K562 (cell line): ENCODE measurements at regions not wholly inside any gene's neighbourhood (a gene's known extent, or its start where the extent isn't known, plus 50 kb on each side); places are given as distances from the start of the nearest gene placed in this dataset.

ENCODE experiments used
- CBX2 ChIP-seq: fragments of 200-600 bp; sonication (generic); IDR thresholded peaks from one replicate; pipeline ENCODE4 v1.6.1; 2012; ENCODE audit warnings: mild to moderate bottlenecking, low read length, inconsistent platforms; ENCODE audit not compliant: insufficient read depth, poor library complexity, severe bottlenecking
- ESRRA ChIP-seq: fragments of 450-650 bp; IDR thresholded peaks from 2 replicates; pipeline ENCODE4 v1.6.1; 2014; ENCODE audit warnings: low read depth, mild to moderate bottlenecking, moderate library complexity, borderline replicate concordance
- ETV5 ChIP-seq: sonication (generic); formaldehyde crosslinking; IDR thresholded peaks from 2 replicates; pipeline ENCODE4 v1.4.0; 2020; ENCODE audit warnings: low read depth, mild to moderate bottlenecking, missing genetic modification reagents
- GATAD2B ChIP-seq: fragments of 450-650 bp; IDR thresholded peaks from 2 replicates; pipeline ENCODE4 v1.6.1; 2017; ENCODE audit warnings: mild to moderate bottlenecking, borderline replicate concordance
- MCM5 ChIP-seq: fragments of 450-650 bp; IDR thresholded peaks from 2 replicates; pipeline ENCODE4 v1.6.1; 2016; ENCODE audit warnings: low read depth
- MXI1 ChIP-seq: IDR thresholded peaks from 2 replicates; pipeline ENCODE4 v1.6.1; 2011; ENCODE audit warnings: low read depth, mild to moderate bottlenecking, improper control_type of control experiment, low read length
- NCOR1 ChIP-seq: fragments of 450-650 bp; IDR thresholded peaks from 2 replicates; pipeline ENCODE4 v1.6.1; 2016; ENCODE audit warnings: mild to moderate bottlenecking, moderate library complexity
- NFATC3 ChIP-seq: fragments of 450-650 bp; IDR thresholded peaks from 2 replicates; pipeline ENCODE4 v1.6.1; 2017; ENCODE audit warnings: mild to moderate bottlenecking
- TCF7L2 ChIP-seq: fragments of 150-350 bp; IDR thresholded peaks from 2 replicates; pipeline ENCODE4 v1.6.1; 2016; ENCODE audit warnings: low read depth, mild to moderate bottlenecking, low read length, moderate library complexity
- ZBTB7A ChIP-seq: IDR thresholded peaks from 2 replicates; pipeline ENCODE4 v1.6.1; 2011; ENCODE audit warnings: low read depth, mild to moderate bottlenecking, low read length, moderate library complexity, borderline replicate concordance; ENCODE audit not compliant: control insufficient read depth
- ZNF239 ChIP-seq: fragments of 250-450 bp; sonication (Bioruptor Pico); IDR thresholded peaks from 2 replicates; pipeline ENCODE4 v1.4.0; 2020; ENCODE audit warnings: mild to moderate bottlenecking
- TF ChIP-seq, protein P1 (sequence below): fragments of 150-350 bp; IDR thresholded peaks from 2 replicates; pipeline ENCODE4 v1.6.1; 2014; ENCODE audit warnings: low read depth, mild to moderate bottlenecking, low read length, borderline replicate concordance
- TF ChIP-seq, protein P2 (sequence below): fragments of 250-450 bp; sonication (Bioruptor Pico); IDR thresholded peaks from 2 replicates; pipeline ENCODE4 v1.5.0; 2021; ENCODE audit warnings: mild to moderate bottlenecking, borderline replicate concordance
- TF ChIP-seq, protein P3 (sequence below): fragments of 450-650 bp; formaldehyde crosslinking; IDR thresholded peaks from 2 replicates; pipeline ENCODE4 v1.4.0; 2020; ENCODE audit warnings: mild to moderate bottlenecking

DNA sequence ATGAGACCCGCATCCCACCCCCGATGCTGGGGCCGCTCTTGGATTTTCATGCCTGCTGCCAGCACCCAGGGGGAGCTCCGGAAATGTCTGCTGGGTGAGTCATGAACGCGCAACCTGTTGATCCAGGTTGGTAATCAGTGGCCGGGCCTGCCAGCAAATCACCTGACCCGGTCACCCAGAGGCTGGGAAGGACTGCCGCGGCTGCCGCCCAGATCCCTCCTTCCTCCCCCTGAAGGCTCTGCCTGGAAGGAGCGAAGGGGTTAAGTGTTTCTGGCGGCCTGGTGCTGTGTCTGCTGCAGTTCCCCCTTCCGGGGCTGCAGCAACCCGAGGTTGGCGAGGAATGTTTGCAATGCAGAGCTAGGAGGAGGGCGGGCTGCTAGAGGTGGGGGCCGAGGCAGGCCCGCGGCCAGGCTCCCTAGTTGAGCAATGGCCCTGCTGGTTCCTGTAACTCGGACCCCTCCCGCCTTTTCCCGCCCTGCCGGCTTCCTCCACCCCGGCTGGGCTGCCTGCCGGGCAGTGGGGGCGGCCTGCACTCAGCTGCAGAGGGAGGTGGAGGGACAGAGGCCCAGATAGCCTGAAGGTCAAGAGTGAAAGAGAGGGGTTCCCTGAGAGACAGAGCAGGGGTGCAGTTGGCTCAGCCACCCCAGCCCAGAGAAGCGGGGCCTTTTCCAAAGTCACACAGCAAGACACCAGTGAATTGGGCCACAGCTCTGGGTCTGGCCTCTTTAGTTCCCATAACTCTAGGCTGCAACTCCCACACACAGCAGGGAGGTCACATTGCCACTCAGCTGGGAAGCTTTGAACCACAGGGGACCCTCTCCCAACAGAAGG is 156.3 kb upstream of the IER5L start (continued):
- TF ChIP-seq ZBTB7A, result 0 out of 2 replicates have a peak, but pooled peaks have one; percentile 40
- TF ChIP-seq, protein P1, sequence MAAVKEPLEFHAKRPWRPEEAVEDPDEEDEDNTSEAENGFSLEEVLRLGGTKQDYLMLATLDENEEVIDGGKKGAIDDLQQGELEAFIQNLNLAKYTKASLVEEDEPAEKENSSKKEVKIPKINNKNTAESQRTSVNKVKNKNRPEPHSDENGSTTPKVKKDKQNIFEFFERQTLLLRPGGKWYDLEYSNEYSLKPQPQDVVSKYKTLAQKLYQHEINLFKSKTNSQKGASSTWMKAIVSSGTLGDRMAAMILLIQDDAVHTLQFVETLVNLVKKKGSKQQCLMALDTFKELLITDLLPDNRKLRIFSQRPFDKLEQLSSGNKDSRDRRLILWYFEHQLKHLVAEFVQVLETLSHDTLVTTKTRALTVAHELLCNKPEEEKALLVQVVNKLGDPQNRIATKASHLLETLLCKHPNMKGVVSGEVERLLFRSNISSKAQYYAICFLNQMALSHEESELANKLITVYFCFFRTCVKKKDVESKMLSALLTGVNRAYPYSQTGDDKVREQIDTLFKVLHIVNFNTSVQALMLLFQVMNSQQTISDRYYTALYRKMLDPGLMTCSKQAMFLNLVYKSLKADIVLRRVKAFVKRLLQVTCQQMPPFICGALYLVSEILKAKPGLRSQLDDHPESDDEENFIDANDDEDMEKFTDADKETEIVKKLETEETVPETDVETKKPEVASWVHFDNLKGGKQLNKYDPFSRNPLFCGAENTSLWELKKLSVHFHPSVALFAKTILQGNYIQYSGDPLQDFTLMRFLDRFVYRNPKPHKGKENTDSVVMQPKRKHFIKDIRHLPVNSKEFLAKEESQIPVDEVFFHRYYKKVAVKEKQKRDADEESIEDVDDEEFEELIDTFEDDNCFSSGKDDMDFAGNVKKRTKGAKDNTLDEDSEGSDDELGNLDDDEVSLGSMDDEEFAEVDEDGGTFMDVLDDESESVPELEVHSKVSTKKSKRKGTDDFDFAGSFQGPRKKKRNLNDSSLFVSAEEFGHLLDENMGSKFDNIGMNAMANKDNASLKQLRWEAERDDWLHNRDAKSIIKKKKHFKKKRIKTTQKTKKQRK, result no peak
- peak; percentile 59; the same call in 1 of the 2 replicates for TF ChIP-seq ETV5 (CRISPR knock-in tag)
- TF ChIP-seq NFATC3, result no peak
- TF ChIP-seq NCOR1, result peak; percentile 52
- no peak for TF ChIP-seq ZNF239 (CRISPR knock-in tag)
- no peak for TF ChIP-seq MCM5
- TF ChIP-seq, protein P2, sequence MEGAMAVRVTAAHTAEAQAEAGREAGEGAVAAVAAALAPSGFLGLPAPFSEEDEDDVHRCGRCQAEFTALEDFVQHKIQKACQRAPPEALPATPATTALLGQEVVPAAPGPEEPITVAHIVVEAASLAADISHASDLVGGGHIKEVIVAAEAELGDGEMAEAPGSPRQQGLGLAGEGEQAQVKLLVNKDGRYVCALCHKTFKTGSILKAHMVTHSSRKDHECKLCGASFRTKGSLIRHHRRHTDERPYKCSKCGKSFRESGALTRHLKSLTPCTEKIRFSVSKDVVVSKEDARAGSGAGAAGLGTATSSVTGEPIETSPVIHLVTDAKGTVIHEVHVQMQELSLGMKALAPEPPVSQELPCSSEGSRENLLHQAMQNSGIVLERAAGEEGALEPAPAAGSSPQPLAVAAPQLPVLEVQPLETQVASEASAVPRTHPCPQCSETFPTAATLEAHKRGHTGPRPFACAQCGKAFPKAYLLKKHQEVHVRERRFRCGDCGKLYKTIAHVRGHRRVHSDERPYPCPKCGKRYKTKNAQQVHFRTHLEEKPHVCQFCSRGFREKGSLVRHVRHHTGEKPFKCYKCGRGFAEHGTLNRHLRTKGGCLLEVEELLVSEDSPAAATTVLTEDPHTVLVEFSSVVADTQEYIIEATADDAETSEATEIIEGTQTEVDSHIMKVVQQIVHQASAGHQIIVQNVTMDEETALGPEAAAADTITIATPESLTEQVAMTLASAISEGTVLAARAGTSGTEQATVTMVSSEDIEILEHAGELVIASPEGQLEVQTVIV, result no peak
- TF ChIP-seq ESRRA, result peak; percentile 67; the same call in 1 of the 2 replicates
- no peak for TF ChIP-seq TCF7L2
- TF ChIP-seq GATAD2B, result peak; percentile 73; the same call in 1 of the 2 replicates
- no peak for TF ChIP-seq CBX2
- no peak for TF ChIP-seq MXI1
- TF ChIP-seq, protein P3, sequence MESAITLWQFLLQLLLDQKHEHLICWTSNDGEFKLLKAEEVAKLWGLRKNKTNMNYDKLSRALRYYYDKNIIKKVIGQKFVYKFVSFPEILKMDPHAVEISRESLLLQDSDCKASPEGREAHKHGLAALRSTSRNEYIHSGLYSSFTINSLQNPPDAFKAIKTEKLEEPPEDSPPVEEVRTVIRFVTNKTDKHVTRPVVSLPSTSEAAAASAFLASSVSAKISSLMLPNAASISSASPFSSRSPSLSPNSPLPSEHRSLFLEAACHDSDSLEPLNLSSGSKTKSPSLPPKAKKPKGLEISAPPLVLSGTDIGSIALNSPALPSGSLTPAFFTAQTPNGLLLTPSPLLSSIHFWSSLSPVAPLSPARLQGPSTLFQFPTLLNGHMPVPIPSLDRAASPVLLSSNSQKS (CRISPR knock-in tag), result no peak
